Lower lobe of right lung (tissue), 2 donors: ENCODE measurements at regions not wholly inside any gene's neighbourhood (a gene's known extent, or its start where the extent isn't known, plus 50 kb on each side); places are given as distances from the start of the nearest gene placed in this dataset.

Source experiments
- ATAC-seq, 2 donors: fragments of 200-7000 bp; cut with Tn5 transposase; one replicate each; pipeline ENCODE4 v1.9.1; 2020 to 2022; ENCODE audit warnings: mild to moderate bottlenecking in 2 of 2, moderate library complexity in 2 of 2
- DNase-seq: peaks from one replicate; pipeline ENCODE4 v3.0.0-alpha.2; 2020
- H3K27ac ChIP-seq: fragments of 200-600 bp; one replicate; pipeline ENCODE4 v1.8.0; 2022
- H3K27me3 ChIP-seq: fragments of 200-600 bp; one replicate; pipeline ENCODE4 v1.8.0; 2022; ENCODE audit warnings: low read depth
- H3K36me3 ChIP-seq: fragments of 200-600 bp; one replicate; pipeline ENCODE4 v1.8.0; 2022; ENCODE audit warnings: mild to moderate bottlenecking
- H3K4me1 ChIP-seq: fragments of 200-600 bp; one replicate; pipeline ENCODE4 v1.8.0; 2022
- H3K4me3 ChIP-seq: fragments of 200-600 bp; one replicate; pipeline ENCODE4 v1.8.0; 2022; ENCODE audit warnings: mild to moderate bottlenecking
- H3K9me3 ChIP-seq: fragments of 200-600 bp; one replicate; pipeline ENCODE4 v1.8.0; 2022
- CTCF ChIP-seq: fragments of 200-600 bp; IDR thresholded peaks from one replicate; pipeline ENCODE4 v1.8.0; 2022; ENCODE audit warnings: antibody characterized with exemption, mild to moderate bottlenecking
- intact Hi-C: fragments of 100-400 bp; cut with DNase I; formaldehyde crosslinking; loops from one replicate; pipeline ENCODE4 v1.11.0; 2022
- donor health status: DM: no; HTN: yes; CAD: no; lungs with severe emphysema.

GRCh38 chr18:24721388-24721787 is 261.0 kb downstream of the HRH4 start:
- no peaks in the 10 kb centered on the region for H3K4me1 ChIP-seq
- H3K4me3 ChIP-seq = no peak overlapping the region
- no peak for ATAC-seq
- no peaks in the 10 kb centered on the region for H3K9me3 ChIP-seq
- no peaks in the 10 kb centered on the region for H3K36me3 ChIP-seq
- TF ChIP-seq CTCF = no peak
- no peak overlapping the region for H3K27ac ChIP-seq
- H3K27me3 ChIP-seq = no peaks in the 10 kb centered on the region
- intact Hi-C loops = no loop called here
- DNase-seq = no peak

- intact Hi-C loops = no loop called here
- Histone ChIP-seq H3K27ac (no peak overlapping the region), H3K36me3 (no peaks in the 10 kb centered on the region), H3K4me3 (no peak overlapping the region), H3K9me3 (no peaks in the 10 kb centered on the region), H3K27me3 (no peaks in the 10 kb centered on the region), H3K4me1 (no peaks in the 10 kb centered on the region)
- DNase-seq (no peak), ATAC-seq (no peak)
- TF ChIP-seq CTCF = no peak
Measured at GRCh38 chr18:24725644-24726415, 265.4 kb downstream of the HRH4 start.

- no peaks in the 10 kb centered on the region for H3K9me3 ChIP-seq
- H3K27me3 ChIP-seq = no peaks in the 10 kb centered on the region
- H3K36me3 ChIP-seq = no peaks in the 10 kb centered on the region
- H3K4me1 ChIP-seq = no peaks in the 10 kb centered on the region
- no peak for DNase-seq
- no peak overlapping the region for H3K27ac ChIP-seq
- H3K4me3 ChIP-seq = peak overlapping the region; percentile 0
- peak; percentile 46 to 58 for ATAC-seq
- intact Hi-C loops = no loop called here
- peak; percentile 79 for TF ChIP-seq CTCF
Measured at GRCh38 chr18:24726727-24727492, 266.5 kb downstream of the HRH4 start.

- no peaks in the 10 kb centered on the region for H3K36me3 ChIP-seq
- no peaks in the 10 kb centered on the region for H3K4me1 ChIP-seq
- H3K27me3 ChIP-seq = no peaks in the 10 kb centered on the region
- ATAC-seq = no peak
- TF ChIP-seq CTCF = no peak
- no peaks in the 10 kb centered on the region for H3K9me3 ChIP-seq
- no peak for DNase-seq
- no peak overlapping the region for H3K27ac ChIP-seq
- no peak overlapping the region for H3K4me3 ChIP-seq
- intact Hi-C loops = no loop called here
Measured at GRCh38 chr18:24727685-24728084, 267.2 kb downstream of the HRH4 start.

GRCh38 chr18:24731158-24731557 is 270.7 kb downstream of the HRH4 start:
- no peak overlapping the region for H3K4me3 ChIP-seq
- H3K27me3 ChIP-seq = peaks cover 5% of the 10 kb centered on the region
- no peak for TF ChIP-seq CTCF
- H3K27ac ChIP-seq = no peak overlapping the region
- intact Hi-C loops = loop anchor here (10.0 kb wide), 1 partner anchor 136 kb away; no protein-coding TSS in a partner anchor
- no peaks in the 10 kb centered on the region for H3K4me1 ChIP-seq
- ATAC-seq (no peak), DNase-seq (no peak)
- no peaks in the 10 kb centered on the region for H3K36me3 ChIP-seq
- no peaks in the 10 kb centered on the region for H3K9me3 ChIP-seq
